Stimulated activated CD8-positive, alpha-beta memory T cell treated with anti-CD3 and anti-CD28 coated beads, Interleukin-4, amount 100 ng/mL, for 24 hours (primary cell): ENCODE measurements at regions not wholly inside any gene's neighbourhood (a gene's known extent, or its start where the extent isn't known, plus 50 kb on each side); places are given as distances from the start of the nearest gene placed in this dataset.
"Not testable (repeated sequence)": the region's sequence is repeated elsewhere in the genome, so short reads cannot be mapped to it uniquely, and the experiment has no call there.

ENCODE experiments used
- DNase-seq: peaks from one replicate; pipeline ENCODE4 v3.0.0-alpha.2; 2020; ENCODE audit warnings: low read depth

- DNase-seq: no peak
Measured at GRCh38 chr10:43853369-43853768, 204.7 kb upstream of the ZNF32 start.

GRCh38 chr10:43852644-43853214, 204.0 kb upstream of the ZNF32 start:
- no peak for DNase-seq

- DNase-seq: no peak
Measured at GRCh38 chr10:43852149-43852548, 203.5 kb upstream of the ZNF32 start.

GRCh38 chr10:43851030-43851429, 202.3 kb upstream of the ZNF32 start:
- no peak for DNase-seq

- no peak for DNase-seq
Measured at GRCh38 chr10:43849551-43849950, 200.9 kb upstream of the ZNF32 start.

- DNase-seq: no peak
Measured at GRCh38 chr10:43846968-43847367, 198.3 kb upstream of the ZNF32 start.

GRCh38 chr10:43846187-43846680, 197.6 kb upstream of the ZNF32 start:
- DNase-seq: no peak

- no peak for DNase-seq
Measured at GRCh38 chr10:43845121-43845520, 196.4 kb upstream of the ZNF32 start.

GRCh38 chr10:43844221-43844620, 195.5 kb upstream of the ZNF32 start:
- DNase-seq: no peak

GRCh38 chr10:43843321-43844101, 194.8 kb upstream of the ZNF32 start:
- DNase-seq: no peak

GRCh38 chr10:43842496-43842895, 193.8 kb upstream of the ZNF32 start:
- no peak for DNase-seq

- no peak for DNase-seq
Measured at GRCh38 chr10:43842072-43842471, 193.4 kb upstream of the ZNF32 start.

- DNase-seq: no peak
Measured at GRCh38 chr10:43839973-43840372, 191.3 kb upstream of the ZNF32 start.

- not testable (repeated sequence) for DNase-seq
Measured at GRCh38 chr10:43834751-43835150, 186.1 kb upstream of the ZNF32 start.

GRCh38 chr10:43827853-43828252, 179.2 kb upstream of the ZNF32 start:
- DNase-seq: no peak

- DNase-seq: no peak
Measured at GRCh38 chr10:43825984-43826383, 177.3 kb upstream of the ZNF32 start.

GRCh38 chr10:43825421-43825820, 176.7 kb upstream of the ZNF32 start:
- DNase-seq: no peak

GRCh38 chr10:43824934-43825333, 176.3 kb upstream of the ZNF32 start:
- no peak for DNase-seq

GRCh38 chr10:43822631-43823580, 174.2 kb upstream of the ZNF32 start:
- DNase-seq: no peak

- no peak for DNase-seq
Measured at GRCh38 chr10:43821103-43821502, 172.4 kb upstream of the ZNF32 start.

- no peak for DNase-seq
Measured at GRCh38 chr10:43820663-43821062, 172.0 kb upstream of the ZNF32 start.

- DNase-seq: no peak
Measured at GRCh38 chr10:43819464-43820230, 171.0 kb upstream of the ZNF32 start.
